SK-N-SH (cell line): ENCODE measurements at regions not wholly inside any gene's neighbourhood (a gene's known extent, or its start where the extent isn't known, plus 50 kb on each side); places are given as distances from the start of the nearest gene placed in this dataset.

Experiments used
- TF ChIP-seq, protein P1 (sequence below): fragments of 200-600 bp; sonication (generic); IDR thresholded peaks from 2 replicates; pipeline ENCODE4 v1.6.1; 2017; ENCODE audit warnings: antibody characterized with exemption, mild to moderate bottlenecking, moderate library complexity
- TF ChIP-seq, protein P2 (sequence below): IDR thresholded peaks from 2 replicates; pipeline ENCODE4 v1.4.0; 2012; ENCODE audit warnings: low read depth, borderline replicate concordance

DNA sequence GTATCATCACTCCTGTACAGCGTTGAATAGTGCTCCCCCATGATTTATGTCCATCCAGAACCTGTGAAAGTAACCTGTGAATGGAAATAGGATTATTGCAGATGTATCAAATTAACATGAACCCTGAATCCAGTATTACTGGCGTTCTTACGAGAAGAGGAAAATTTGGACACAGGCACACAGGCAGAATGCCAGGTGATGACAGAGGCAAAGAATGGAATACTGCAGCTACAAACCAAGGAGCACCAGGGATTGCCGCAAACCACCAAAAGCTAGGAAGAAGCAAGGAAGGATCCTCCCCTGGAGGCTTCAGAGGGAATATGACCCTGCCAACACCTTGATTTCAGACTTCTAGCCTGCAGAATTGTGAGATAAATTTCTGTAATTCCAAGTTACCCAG is 113.5 kb upstream of the EGLN3 start:
- TF ChIP-seq, protein P1, sequence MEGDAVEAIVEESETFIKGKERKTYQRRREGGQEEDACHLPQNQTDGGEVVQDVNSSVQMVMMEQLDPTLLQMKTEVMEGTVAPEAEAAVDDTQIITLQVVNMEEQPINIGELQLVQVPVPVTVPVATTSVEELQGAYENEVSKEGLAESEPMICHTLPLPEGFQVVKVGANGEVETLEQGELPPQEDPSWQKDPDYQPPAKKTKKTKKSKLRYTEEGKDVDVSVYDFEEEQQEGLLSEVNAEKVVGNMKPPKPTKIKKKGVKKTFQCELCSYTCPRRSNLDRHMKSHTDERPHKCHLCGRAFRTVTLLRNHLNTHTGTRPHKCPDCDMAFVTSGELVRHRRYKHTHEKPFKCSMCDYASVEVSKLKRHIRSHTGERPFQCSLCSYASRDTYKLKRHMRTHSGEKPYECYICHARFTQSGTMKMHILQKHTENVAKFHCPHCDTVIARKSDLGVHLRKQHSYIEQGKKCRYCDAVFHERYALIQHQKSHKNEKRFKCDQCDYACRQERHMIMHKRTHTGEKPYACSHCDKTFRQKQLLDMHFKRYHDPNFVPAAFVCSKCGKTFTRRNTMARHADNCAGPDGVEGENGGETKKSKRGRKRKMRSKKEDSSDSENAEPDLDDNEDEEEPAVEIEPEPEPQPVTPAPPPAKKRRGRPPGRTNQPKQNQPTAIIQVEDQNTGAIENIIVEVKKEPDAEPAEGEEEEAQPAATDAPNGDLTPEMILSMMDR = no peak
- TF ChIP-seq, protein P2, sequence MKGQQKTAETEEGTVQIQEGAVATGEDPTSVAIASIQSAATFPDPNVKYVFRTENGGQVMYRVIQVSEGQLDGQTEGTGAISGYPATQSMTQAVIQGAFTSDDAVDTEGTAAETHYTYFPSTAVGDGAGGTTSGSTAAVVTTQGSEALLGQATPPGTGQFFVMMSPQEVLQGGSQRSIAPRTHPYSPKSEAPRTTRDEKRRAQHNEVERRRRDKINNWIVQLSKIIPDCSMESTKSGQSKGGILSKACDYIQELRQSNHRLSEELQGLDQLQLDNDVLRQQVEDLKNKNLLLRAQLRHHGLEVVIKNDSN = no peak
